Fibroblast of upper back skin (primary cell): ENCODE measurements at regions not wholly inside any gene's neighbourhood (a gene's known extent, or its start where the extent isn't known, plus 50 kb on each side); places are given as distances from the start of the nearest gene placed in this dataset.
"Not testable (repeated sequence)": the region's sequence is repeated elsewhere in the genome, so short reads cannot be mapped to it uniquely, and the experiment has no call there.

Experiments
- DNase-seq: peaks from one replicate; pipeline ENCODE4 v3.0.0-alpha.2; 2013

GRCh38 chr3:118126751-118127150, 907.9 kb downstream of the IGSF11 start:
- no peak for DNase-seq

- no peak for DNase-seq
Measured at GRCh38 chr3:118127992-118128391, 906.7 kb downstream of the IGSF11 start.

- peak; percentile 84 for DNase-seq
Measured at GRCh38 chr3:118128886-118129285, 905.8 kb downstream of the IGSF11 start.

- DNase-seq: no peak
Measured at GRCh38 chr3:118137778-118138177, 896.9 kb downstream of the IGSF11 start.

- DNase-seq: no peak
Measured at GRCh38 chr3:118144919-118145318, 889.7 kb downstream of the IGSF11 start.

GRCh38 chr3:118146658-118147375, 887.8 kb downstream of the IGSF11 start:
- no peak for DNase-seq

- no peak for DNase-seq
Measured at GRCh38 chr3:118151164-118151563, 883.5 kb downstream of the IGSF11 start.

GRCh38 chr3:118162627-118163588, 871.7 kb downstream of the IGSF11 start:
- DNase-seq: not testable (repeated sequence)

GRCh38 chr3:118165413-118165812, 869.2 kb downstream of the IGSF11 start:
- DNase-seq: no peak

- DNase-seq: no peak
Measured at GRCh38 chr3:118167571-118167970, 867.1 kb downstream of the IGSF11 start.

- no peak for DNase-seq
Measured at GRCh38 chr3:118168175-118168574, 866.5 kb downstream of the IGSF11 start.

- no peak for DNase-seq
Measured at GRCh38 chr3:118171236-118171852, 863.3 kb downstream of the IGSF11 start.

GRCh38 chr3:118180853-118181252, 853.8 kb downstream of the IGSF11 start:
- DNase-seq: no peak

GRCh38 chr3:118181274-118181673, 853.4 kb downstream of the IGSF11 start:
- no peak for DNase-seq

- DNase-seq: no peak
Measured at GRCh38 chr3:118186051-118186450, 848.6 kb downstream of the IGSF11 start.

- DNase-seq: no peak
Measured at GRCh38 chr3:118187221-118187620, 847.4 kb downstream of the IGSF11 start.

GRCh38 chr3:118196183-118196582, 838.5 kb downstream of the IGSF11 start:
- no peak for DNase-seq

- no peak for DNase-seq
Measured at GRCh38 chr3:118199044-118199443, 835.6 kb downstream of the IGSF11 start.

- DNase-seq: no peak
Measured at GRCh38 chr3:118204052-118204656, 830.5 kb downstream of the IGSF11 start.

- DNase-seq: no peak
Measured at GRCh38 chr3:118207271-118207670, 827.4 kb downstream of the IGSF11 start.

- DNase-seq: no peak
Measured at GRCh38 chr3:118208642-118209041, 826.0 kb downstream of the IGSF11 start.

- DNase-seq: no peak
Measured at GRCh38 chr3:118213892-118214291, 820.8 kb downstream of the IGSF11 start.

GRCh38 chr3:118226206-118226605, 808.4 kb downstream of the IGSF11 start:
- no peak for DNase-seq
